Activated naive CD4-positive, alpha-beta T cell treated with anti-CD3 and anti-CD28 coated beads, Interleukin-2, amount 10 ng/mL, durations not matched to agents 7 days and 5 days (primary cell): ENCODE measurements at regions not wholly inside any gene's neighbourhood (a gene's known extent, or its start where the extent isn't known, plus 50 kb on each side); places are given as distances from the start of the nearest gene placed in this dataset.

ENCODE experiments used
- CTCF ChIA-PET: fragments of 350-600 bp; sonication (Branson Sonifier 250); formaldehyde crosslinking; loops from one replicate; lab custom pipeline; 2021; ENCODE audit warnings: antibody characterized with exemption; lab: Charles Lee
- DNase-seq: peaks from one replicate; pipeline ENCODE4 v3.0.0-alpha.2; 2020
- H3K27ac Mint-ChIP-seq: one replicate; pipeline ENCODE4 v1.8.0; 2021; ENCODE audit warnings: mild to moderate bottlenecking, moderate library complexity, mixed read lengths
- H3K27me3 Mint-ChIP-seq: one replicate; pipeline ENCODE4 v1.8.0; 2021; ENCODE audit warnings: mild to moderate bottlenecking, mixed read lengths
- H3K36me3 Mint-ChIP-seq: one replicate; pipeline ENCODE4 v1.8.0; 2021; ENCODE audit warnings: mixed read lengths
- H3K4me1 Mint-ChIP-seq: one replicate; pipeline ENCODE4 v1.8.0; 2021; ENCODE audit warnings: mixed read lengths
- H3K4me3 Mint-ChIP-seq: one replicate; pipeline ENCODE4 v1.8.0; 2021; ENCODE audit warnings: mild to moderate bottlenecking, moderate library complexity, mixed read lengths
- H3K9me3 Mint-ChIP-seq: one replicate; pipeline ENCODE4 v1.8.0; 2021; ENCODE audit warnings: mixed read lengths

DNA sequence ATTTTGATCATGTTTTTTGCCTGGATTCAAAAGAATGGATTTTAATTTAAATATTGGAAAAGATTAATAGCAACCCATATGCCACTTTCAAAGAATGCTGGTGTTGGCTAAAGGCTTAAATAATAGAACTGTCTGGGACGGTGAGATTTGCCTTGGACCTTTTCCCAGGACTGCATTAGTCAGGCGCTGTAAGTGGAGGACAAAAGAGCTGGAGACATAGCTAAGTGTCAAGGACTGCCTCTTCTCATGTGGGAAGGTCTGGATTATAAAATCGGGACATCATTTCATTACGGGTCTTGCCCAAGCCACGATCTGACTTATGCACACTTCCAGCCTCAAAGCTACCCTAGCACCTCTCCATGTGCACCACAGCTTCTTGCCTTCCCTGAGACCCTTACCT lies 458.5 kb upstream of the DEPDC1 start:
- no peak overlapping the region for H3K27ac Mint-ChIP-seq
- no peak for DNase-seq
- H3K9me3 Mint-ChIP-seq: peaks cover 2% of the 10 kb centered on the region
- H3K27me3 Mint-ChIP-seq: no peaks in the 10 kb centered on the region
- no peaks in the 10 kb centered on the region for H3K36me3 Mint-ChIP-seq
- no peak overlapping the region for H3K4me3 Mint-ChIP-seq
- H3K4me1 Mint-ChIP-seq: no peaks in the 10 kb centered on the region
- CTCF ChIA-PET: no interaction called here

DNA sequence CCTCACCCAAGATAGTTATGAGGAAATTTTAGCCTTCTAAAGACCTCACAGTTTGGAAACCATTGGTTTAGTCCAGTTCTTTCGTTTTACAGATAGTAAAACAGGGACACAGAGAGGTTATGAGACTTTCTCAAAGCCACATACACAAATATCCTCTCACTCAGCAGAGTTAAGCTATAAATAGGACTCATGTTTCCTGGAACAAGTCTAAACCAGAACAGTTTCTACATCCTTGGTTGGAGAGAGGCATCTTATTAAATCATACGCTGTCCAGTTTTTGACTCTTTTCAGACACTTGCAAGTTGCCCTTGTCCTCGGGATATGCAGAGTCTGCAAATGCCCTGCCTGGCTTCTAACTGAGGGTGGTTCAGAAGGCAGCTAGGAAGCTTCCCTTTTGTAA lies 462.1 kb upstream of the DEPDC1 start:
- Mint-ChIP-seq H3K4me3 (no peak overlapping the region), H3K27ac (no peak overlapping the region), H3K36me3 (no peaks in the 10 kb centered on the region), H3K4me1 (no peaks in the 10 kb centered on the region), H3K27me3 (no peaks in the 10 kb centered on the region), H3K9me3 (peaks cover 4% of the 10 kb centered on the region)
- CTCF ChIA-PET: no interaction called here
- DNase-seq: no peak

DNA sequence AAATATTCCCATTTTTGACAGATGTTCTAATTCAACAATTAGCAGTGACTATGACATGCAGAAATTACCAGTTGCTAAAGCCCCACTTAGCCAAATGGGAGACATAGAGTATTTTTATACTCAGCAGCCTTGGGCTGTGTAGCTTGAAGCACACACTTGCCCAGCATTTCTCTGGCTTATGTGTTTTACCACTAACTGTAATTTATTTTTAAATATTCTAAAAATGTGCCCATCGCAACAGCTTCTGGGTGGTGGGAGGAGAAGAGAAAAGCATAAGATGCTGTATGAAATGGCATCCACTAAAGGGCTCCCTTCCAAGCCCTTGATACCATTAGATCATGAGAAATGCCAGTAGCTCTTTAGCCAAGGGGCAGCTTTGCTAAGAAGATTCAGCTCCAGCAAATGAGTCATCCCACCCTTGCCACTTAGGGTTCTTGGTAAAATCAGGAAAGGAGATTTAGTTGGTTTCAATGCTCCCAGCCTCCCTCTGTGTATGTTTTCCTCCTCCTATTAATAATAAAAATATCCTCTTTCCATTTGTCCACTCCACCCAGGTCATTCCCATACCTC lies 462.7 kb upstream of the DEPDC1 start:
- no peak for DNase-seq
- Mint-ChIP-seq H3K4me1 (no peaks in the 10 kb centered on the region), H3K27me3 (no peaks in the 10 kb centered on the region), H3K4me3 (no peak overlapping the region), H3K27ac (no peak overlapping the region), H3K36me3 (no peaks in the 10 kb centered on the region), H3K9me3 (peaks cover 4% of the 10 kb centered on the region)
- CTCF ChIA-PET: no interaction called here

DNA sequence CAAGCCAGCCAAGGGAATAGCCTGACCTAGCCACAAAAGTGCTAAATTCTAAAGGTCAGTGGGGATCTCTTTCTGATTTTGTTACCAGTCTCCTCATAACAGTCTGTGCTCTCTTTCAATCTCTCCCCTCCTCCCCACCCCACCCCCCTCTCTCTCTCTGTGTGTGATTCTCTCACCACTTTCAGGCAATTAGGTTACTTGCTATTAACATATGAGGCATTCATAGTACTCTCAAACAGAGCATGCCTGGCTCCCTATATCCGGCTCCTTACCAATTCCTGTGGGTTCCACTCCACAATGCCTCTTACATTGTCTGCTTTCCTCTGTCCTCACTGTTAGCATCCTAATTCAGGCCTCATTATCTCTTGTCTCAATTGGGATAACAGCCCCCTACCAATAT lies 464.3 kb upstream of the DEPDC1 start:
- Mint-ChIP-seq H3K27me3 (no peaks in the 10 kb centered on the region), H3K9me3 (peaks cover 4% of the 10 kb centered on the region), H3K36me3 (no peaks in the 10 kb centered on the region), H3K27ac (no peak overlapping the region), H3K4me1 (no peaks in the 10 kb centered on the region), H3K4me3 (no peak overlapping the region)
- CTCF ChIA-PET: no interaction called here
- DNase-seq: no peak

DNA sequence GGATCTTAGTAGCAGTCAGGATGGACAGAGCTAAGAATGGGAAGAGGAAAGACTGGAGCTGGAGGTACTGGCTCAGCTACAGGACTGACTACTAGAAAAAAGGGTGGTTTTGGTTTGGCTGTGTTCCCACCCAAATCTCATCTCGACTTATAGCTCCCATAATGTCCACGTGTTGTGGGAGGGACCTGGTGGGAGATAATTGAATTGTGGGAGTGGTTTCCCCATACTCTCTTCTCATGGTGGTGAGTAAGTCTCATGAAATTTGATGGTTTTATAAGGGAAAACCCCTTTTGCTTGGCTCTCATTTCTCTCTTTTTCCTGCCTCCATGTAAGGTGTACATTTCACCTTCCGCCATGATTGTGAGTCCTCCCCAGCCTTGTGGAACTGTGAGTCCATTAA lies 466.5 kb upstream of the DEPDC1 start:
- no peak for DNase-seq
- CTCF ChIA-PET: no interaction called here
- peaks cover 6% of the 10 kb centered on the region for H3K9me3 Mint-ChIP-seq
- H3K27ac Mint-ChIP-seq: no peak overlapping the region
- no peaks in the 10 kb centered on the region for H3K4me1 Mint-ChIP-seq
- H3K4me3 Mint-ChIP-seq: no peak overlapping the region
- H3K36me3 Mint-ChIP-seq: no peaks in the 10 kb centered on the region
- no peaks in the 10 kb centered on the region for H3K27me3 Mint-ChIP-seq

DNA sequence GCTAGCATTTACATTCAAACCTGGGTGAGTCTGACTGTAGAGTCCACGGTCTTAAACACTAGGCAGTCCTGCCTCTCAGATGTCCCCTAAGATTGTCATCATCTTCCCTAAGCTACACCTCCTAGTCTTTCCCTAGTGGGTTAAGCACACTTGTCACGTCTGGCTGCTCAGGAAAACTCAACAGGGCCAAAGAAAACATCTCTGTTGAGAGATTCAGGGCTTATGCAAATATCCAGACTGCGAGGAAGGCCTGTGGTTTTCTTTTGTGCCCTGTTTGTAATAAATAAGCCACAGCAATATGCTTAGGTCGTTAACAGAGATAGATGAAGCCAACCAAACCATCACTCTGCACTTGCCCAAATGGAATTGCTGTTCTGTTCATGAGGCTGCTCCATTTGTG lies 472.6 kb upstream of the DEPDC1 start:
- Mint-ChIP-seq H3K4me3 (no peak overlapping the region), H3K36me3 (no peaks in the 10 kb centered on the region), H3K27ac (no peak overlapping the region), H3K27me3 (no peaks in the 10 kb centered on the region), H3K4me1 (no peaks in the 10 kb centered on the region), H3K9me3 (peaks cover 2% of the 10 kb centered on the region)
- CTCF ChIA-PET: no interaction called here
- no peak for DNase-seq

DNA sequence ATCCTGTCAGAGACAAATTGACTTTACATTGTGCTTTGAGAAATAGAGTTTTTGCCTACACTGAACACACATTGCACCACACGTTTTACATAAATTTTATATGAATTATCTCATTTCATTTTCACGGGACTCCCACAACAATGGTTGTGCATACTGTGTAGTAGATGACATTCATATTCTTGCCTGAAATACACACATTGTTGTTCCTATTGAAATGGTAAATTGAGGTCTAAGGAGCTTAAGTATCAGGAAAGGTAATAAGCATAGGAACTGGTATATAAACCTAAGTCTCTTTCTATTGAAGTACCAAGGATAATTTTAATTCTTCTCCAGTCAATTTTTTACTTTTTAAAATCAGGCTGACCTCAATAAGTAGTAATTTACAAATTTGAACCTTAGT lies 473.7 kb upstream of the DEPDC1 start:
- Mint-ChIP-seq H3K27ac (no peak overlapping the region), H3K4me1 (no peaks in the 10 kb centered on the region), H3K36me3 (no peaks in the 10 kb centered on the region), H3K4me3 (no peak overlapping the region), H3K9me3 (peaks cover 2% of the 10 kb centered on the region), H3K27me3 (no peaks in the 10 kb centered on the region)
- DNase-seq: no peak
- CTCF ChIA-PET: no interaction called here

DNA sequence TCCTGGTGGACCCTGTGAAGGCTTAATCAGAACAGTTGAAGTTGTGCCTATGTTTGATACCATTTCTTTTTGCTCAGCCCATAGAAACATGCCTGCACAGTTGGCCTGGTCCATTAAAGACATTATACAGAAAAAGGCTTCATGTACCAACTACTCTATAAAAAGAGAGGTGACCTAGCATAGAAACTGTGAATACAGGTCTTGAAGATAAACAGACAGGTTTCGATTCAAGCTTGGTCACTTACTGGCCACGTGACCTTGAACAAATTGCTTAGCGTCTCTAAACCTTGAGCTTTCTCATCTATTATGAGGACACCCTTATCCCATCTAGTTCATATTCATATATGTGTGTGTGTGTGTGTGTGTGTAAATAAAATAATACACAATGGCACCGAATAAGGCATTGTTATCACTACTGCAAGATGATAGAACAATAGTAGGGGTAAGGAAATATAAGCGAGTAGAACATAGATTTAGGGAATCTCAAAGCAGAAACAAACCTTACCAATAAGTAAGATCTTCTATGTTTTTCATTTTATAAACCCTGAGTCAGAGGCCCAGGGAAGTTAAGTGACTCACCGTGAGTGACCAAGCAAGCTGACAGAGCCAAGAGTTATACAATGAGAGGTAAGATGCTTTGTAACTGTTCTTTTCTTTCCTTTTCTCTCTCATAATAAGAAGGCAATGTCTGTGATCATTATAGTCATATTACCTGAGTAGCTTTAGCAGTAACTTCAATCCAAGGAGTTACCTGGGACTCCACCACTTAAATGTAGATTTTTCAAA lies 476.8 kb upstream of the DEPDC1 start:
- H3K9me3 Mint-ChIP-seq: no peaks in the 10 kb centered on the region

DNA sequence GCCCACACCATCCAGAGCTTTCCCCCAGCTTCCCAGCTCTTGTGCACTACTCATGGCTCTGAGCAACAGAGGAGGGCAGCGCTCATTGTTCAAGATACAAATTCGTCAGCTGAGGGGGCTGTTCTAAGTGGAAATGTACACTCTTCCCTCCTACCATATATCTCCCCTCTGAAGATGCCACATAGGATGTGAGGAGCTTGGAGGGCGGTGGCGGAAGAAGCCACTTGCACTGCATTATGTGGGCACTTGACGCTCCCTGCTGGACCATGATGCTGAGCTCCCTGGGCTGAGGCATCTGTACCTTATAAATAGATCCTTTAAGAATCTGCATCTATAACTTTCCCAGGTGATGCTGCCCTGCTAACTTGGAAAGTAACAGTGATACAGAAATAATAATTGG lies 477.6 kb upstream of the DEPDC1 start:
- no peak for DNase-seq
- Mint-ChIP-seq H3K36me3 (no peaks in the 10 kb centered on the region), H3K27me3 (no peaks in the 10 kb centered on the region), H3K9me3 (no peaks in the 10 kb centered on the region), H3K27ac (no peak overlapping the region), H3K4me3 (no peak overlapping the region), H3K4me1 (no peaks in the 10 kb centered on the region)
- CTCF ChIA-PET: no interaction called here

More for the DNA sequence above, 476.8 kb upstream of the DEPDC1 start:
- H3K27ac Mint-ChIP-seq: no peak overlapping the region
- no peak for DNase-seq
- no peaks in the 10 kb centered on the region for H3K36me3 Mint-ChIP-seq
- H3K4me1 Mint-ChIP-seq: no peaks in the 10 kb centered on the region
- no peaks in the 10 kb centered on the region for H3K27me3 Mint-ChIP-seq
- CTCF ChIA-PET: interaction anchor here (1.1 kb wide), 1 partner anchor 68 kb away, joined by 3 read pairs; no protein-coding TSS in a partner anchor
- no peak overlapping the region for H3K4me3 Mint-ChIP-seq

DNA sequence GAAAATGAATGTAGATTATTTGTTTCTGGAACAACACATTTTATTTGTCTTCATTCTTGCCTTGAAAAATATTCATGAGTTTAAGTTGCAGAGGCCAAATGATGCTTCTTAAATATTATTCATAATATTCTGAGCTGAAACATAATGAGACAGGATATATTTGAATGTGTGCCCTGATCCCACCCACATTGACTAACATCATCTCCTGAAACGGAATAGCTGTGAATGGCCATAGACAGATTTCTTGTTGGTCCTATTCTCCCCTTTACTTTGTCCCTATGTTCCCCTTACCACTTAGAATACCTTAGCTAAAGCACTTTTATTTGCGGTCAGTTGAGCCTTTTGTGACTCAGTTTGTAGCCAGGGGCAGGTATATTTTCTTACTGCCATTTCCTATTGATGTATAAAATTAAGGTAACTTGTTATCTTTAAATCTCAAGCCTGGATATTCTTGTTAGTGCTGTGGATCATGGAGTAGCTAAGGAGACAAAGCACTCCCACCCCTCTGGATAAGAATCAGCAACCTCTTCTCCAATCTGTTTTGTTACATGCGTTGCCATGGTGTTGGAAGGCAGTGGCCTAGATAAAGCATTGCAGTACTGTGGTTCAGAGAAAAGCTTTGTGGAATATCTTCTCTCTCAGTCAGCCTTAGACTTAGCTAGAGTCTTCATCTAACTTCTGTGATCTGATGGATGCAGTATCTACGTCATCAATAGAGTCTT lies 478.5 kb upstream of the DEPDC1 start:
- Mint-ChIP-seq H3K27ac (no peak overlapping the region), H3K36me3 (no peaks in the 10 kb centered on the region), H3K27me3 (no peaks in the 10 kb centered on the region), H3K4me3 (no peak overlapping the region), H3K9me3 (no peaks in the 10 kb centered on the region), H3K4me1 (no peaks in the 10 kb centered on the region)
- DNase-seq: no peak
- CTCF ChIA-PET: no interaction called here

DNA sequence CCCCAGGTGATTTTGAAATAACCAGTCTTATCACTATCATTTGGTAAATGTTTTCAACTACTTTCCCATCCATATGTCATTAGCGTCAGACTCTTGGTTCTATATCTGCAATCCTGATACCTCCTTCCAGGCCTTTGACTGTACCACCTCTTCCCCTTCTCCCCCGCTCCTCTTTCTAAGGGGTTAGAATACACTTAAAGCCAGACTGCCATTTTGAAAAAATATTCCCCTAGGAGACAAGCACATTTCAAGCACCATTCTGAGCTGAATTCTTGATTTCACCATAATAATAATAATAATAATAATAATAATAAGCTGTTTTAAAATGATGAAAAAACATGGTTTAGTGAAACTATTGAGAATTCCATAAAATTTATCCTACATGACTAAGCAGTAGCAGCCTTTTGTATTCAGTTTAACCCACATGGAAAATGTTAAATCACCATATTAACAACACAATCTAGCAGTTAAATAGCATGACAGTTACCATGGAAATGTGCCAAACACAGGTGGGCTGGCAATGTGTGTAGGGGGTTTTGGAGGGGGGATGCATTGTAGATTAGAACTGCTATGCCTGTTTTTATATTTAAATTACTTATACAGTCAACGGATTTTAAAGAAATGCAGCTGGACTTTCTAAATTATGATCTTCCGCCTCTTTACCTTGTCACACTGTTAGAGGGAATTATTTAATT lies 480.2 kb upstream of the DEPDC1 start:
- no peaks in the 10 kb centered on the region for H3K4me1 Mint-ChIP-seq
- H3K27ac Mint-ChIP-seq: no peak overlapping the region
- no peak for DNase-seq
- peaks cover 3% of the 10 kb centered on the region for H3K9me3 Mint-ChIP-seq
- no peaks in the 10 kb centered on the region for H3K27me3 Mint-ChIP-seq
- no peaks in the 10 kb centered on the region for H3K36me3 Mint-ChIP-seq
- CTCF ChIA-PET: no interaction called here
- no peak overlapping the region for H3K4me3 Mint-ChIP-seq

DNA sequence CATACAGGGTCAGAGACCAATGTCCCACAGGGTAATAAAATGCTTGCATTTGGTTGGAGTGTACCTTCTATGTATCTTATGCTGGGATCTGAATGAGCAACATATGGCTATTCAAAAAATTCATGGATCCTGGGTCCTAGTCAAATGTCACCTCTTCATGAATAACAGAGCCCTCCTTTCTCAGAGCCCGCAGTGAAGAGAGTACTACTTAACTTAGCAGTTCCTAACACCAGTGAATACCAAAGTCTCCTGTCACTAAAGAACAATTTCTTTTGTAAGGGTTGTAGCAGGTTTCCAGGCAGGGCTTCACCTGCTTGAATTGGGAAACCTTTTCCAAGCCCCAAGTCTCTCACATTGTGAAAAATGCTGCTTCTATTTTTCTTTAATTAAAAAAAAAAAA lies 483.0 kb upstream of the DEPDC1 start:
- H3K4me3 Mint-ChIP-seq: no peak overlapping the region
- no peaks in the 10 kb centered on the region for H3K36me3 Mint-ChIP-seq
- H3K4me1 Mint-ChIP-seq: no peaks in the 10 kb centered on the region
- CTCF ChIA-PET: no interaction called here
- H3K27me3 Mint-ChIP-seq: no peaks in the 10 kb centered on the region
- H3K9me3 Mint-ChIP-seq: peaks cover 3% of the 10 kb centered on the region
- H3K27ac Mint-ChIP-seq: no peak overlapping the region
- DNase-seq: no peak

DNA sequence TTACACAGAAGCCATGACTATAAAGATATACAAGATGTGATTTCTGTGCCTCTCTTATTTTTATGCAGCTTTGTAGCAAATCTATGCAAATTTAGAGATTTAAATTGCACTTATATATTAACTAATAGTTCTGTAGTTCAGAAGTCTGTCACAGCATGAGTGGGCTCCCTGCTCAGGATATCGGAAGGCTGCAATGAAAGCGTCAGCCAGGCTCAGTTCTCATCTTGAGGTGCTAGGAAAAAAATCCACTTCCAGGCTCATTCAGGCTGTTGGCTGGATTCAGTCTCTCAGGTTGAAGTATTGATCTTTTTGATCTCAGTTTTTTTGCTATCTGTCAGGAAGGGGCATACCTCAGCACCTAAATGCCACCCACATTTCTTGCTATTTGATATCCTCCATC lies 487.4 kb upstream of the DEPDC1 start:
- H3K36me3 Mint-ChIP-seq: no peaks in the 10 kb centered on the region
- CTCF ChIA-PET: no interaction called here
- no peaks in the 10 kb centered on the region for H3K27me3 Mint-ChIP-seq
- H3K9me3 Mint-ChIP-seq: peaks cover 11% of the 10 kb centered on the region
- no peak overlapping the region for H3K27ac Mint-ChIP-seq
- no peak overlapping the region for H3K4me3 Mint-ChIP-seq
- no peaks in the 10 kb centered on the region for H3K4me1 Mint-ChIP-seq
- no peak for DNase-seq

DNA sequence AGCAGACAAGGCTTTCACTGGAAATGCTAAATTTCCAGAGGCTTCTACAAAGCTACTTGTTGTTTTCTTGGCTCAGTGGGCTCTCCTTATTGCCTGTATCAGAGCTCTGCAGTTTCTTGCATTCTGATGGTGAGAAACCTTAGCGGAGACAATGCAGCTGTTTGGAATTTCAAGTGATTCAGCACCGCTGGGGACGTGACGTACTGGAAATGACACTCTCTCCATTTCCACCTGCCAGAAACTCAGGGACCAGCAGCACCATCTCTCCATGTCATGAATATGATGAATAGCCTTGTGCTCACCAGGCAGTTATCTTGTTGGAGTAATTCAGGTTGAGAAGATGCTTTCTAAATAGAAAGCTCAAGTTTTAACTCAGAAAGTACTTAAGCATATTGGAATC lies 497.2 kb upstream of the DEPDC1 start:
- no peaks in the 10 kb centered on the region for H3K4me1 Mint-ChIP-seq
- no peak for DNase-seq
- H3K27ac Mint-ChIP-seq: no peak overlapping the region
- H3K36me3 Mint-ChIP-seq: no peaks in the 10 kb centered on the region
- H3K27me3 Mint-ChIP-seq: no peaks in the 10 kb centered on the region
- CTCF ChIA-PET: no interaction called here
- no peak overlapping the region for H3K4me3 Mint-ChIP-seq
- H3K9me3 Mint-ChIP-seq: peaks cover 6% of the 10 kb centered on the region
